B cell (primary cell): ENCODE measurements at regions not wholly inside any gene's neighbourhood (a gene's known extent, or its start where the extent isn't known, plus 50 kb on each side); places are given as distances from the start of the nearest gene placed in this dataset.

Source experiments
- ATAC-seq: fragments of 200-7000 bp; cut with Tn5 transposase; one replicate; pipeline ENCODE4 v1.10.0; 2021; ENCODE audit warnings: low read depth, mild to moderate bottlenecking, moderate number of reproducible peaks, moderate library complexity
- CTCF ChIA-PET: fragments of 350-600 bp; sonication (Branson Sonifier 250); formaldehyde crosslinking; loops from one replicate; lab custom pipeline; 2021; ENCODE audit warnings: antibody characterized with exemption, inconsistent platforms; lab: Charles Lee
- POLR2A ChIA-PET: fragments of 350-600 bp; sonication (Branson Sonifier 250); formaldehyde crosslinking; loops from one replicate; lab custom pipeline; 2021; ENCODE audit warnings: antibody characterized with exemption; lab: Charles Lee
- DNase-seq: peaks from one replicate; pipeline ENCODE4 v3.0.0; 2013
- H2AFZ ChIP-seq: 2 replicates; pipeline ENCODE4 v1.6.1; 2012; ENCODE audit warnings: mild to moderate bottlenecking, low read depth, low read length; ENCODE audit not compliant: insufficient read depth, poor library complexity, severe bottlenecking
- H3K27ac ChIP-seq, 2 donors: 1 replicate in 1 of 2; 2 replicates in 1 of 2; pipeline ENCODE4 v1.5.1; 2012 to 2013; ENCODE audit warnings: low read length in 2 of 2, mild to moderate bottlenecking in 2 of 2, moderate library complexity in 1 of 2
- H3K27me3 ChIP-seq, 4 experiments: fragments of 200-600 bp in 1 of 4; sonication (generic) in 1 of 4; replicated peaks in 1 of 4; 1 replicate in 2 of 4; 2 replicates in 2 of 4; pipeline versions ENCODE4 v1.6.1 to v1.7.0; 2013 to 2016; ENCODE audit warnings: low read length in 3 of 4, mild to moderate bottlenecking in 2 of 4, mixed read lengths in 1 of 4, moderate library complexity in 1 of 4; ENCODE audit not compliant: insufficient read depth in 4 of 4, control insufficient read depth in 3 of 4; ENCODE audit errors: control extremely low read depth in 1 of 4
- H3K36me3 ChIP-seq, 2 experiments: replicated peaks in 1 of 2; 1 replicate in 1 of 2; 2 replicates in 1 of 2; pipeline versions ENCODE4 v1.6.1 to v1.7.1; 2013; ENCODE audit warnings: low read length in 1 of 2; ENCODE audit not compliant: insufficient read depth in 2 of 2, control insufficient read depth in 1 of 2; ENCODE audit errors: control extremely low read depth in 1 of 2, extremely low read depth in 1 of 2
- H3K4me1 ChIP-seq, 2 donors: fragments of 200-600 bp in 1 of 2; sonication (generic) in 1 of 2; 1 replicate in 1 of 2; 2 replicates in 1 of 2; pipeline versions ENCODE4 v1.5.1 to v1.6.1; 2013 to 2017; ENCODE audit warnings: low read length in 2 of 2; ENCODE audit not compliant: control insufficient read depth in 2 of 2, insufficient read depth in 2 of 2
- H3K4me2 ChIP-seq: replicated peaks from 2 replicates; pipeline ENCODE3; 2012; ENCODE audit warnings: mild to moderate bottlenecking, low read depth, low read length; ENCODE audit not compliant: poor library complexity, severe bottlenecking
- H3K4me3 ChIP-seq, 5 experiments: fragments of 200-600 bp in 1 of 5; sonication (generic) in 1 of 5; 1 replicate in 3 of 5; 2 replicates in 2 of 5; pipeline versions ENCODE4 v1.5.1 to v1.7.0; 2011 to 2016; ENCODE audit warnings: low read length in 4 of 5, mild to moderate bottlenecking in 4 of 5, low read depth in 2 of 5, control low read depth in 1 of 5, moderate library complexity in 1 of 5; ENCODE audit not compliant: insufficient read depth in 1 of 5; ENCODE audit errors: control extremely low read depth in 1 of 5, extremely low read depth in 1 of 5
- H3K79me2 ChIP-seq: fragments of 200-600 bp; sonication (generic); one replicate; pipeline ENCODE4 v1.6.0; 2016; ENCODE audit warnings: low read length; ENCODE audit not compliant: control insufficient read depth, insufficient read depth
- H3K9ac ChIP-seq: fragments of 200-600 bp; sonication (generic); 2 replicates; pipeline ENCODE4 v1.6.1; 2017; ENCODE audit warnings: mild to moderate bottlenecking, low read length, moderate library complexity
- H3K9me3 ChIP-seq, 3 donors: one replicate each; pipeline versions ENCODE4 v1.6.1 to v1.7.1; 2013; ENCODE audit warnings: low read length in 2 of 3; ENCODE audit not compliant: control insufficient read depth in 2 of 3, insufficient read depth in 1 of 3; ENCODE audit errors: control extremely low read depth in 1 of 3
- H4K20me1 ChIP-seq: 2 replicates; pipeline ENCODE4 v1.6.0; 2012; ENCODE audit warnings: mild to moderate bottlenecking, low read length; ENCODE audit not compliant: insufficient read depth, control insufficient read depth, poor library complexity, severe bottlenecking
- H3K27ac Mint-ChIP-seq: one replicate; pipeline ENCODE4 v1.8.0; 2021; ENCODE audit warnings: mixed read lengths
- H3K27me3 Mint-ChIP-seq: one replicate; pipeline ENCODE4 v1.8.0; 2021; ENCODE audit warnings: mixed read lengths
- H3K4me1 Mint-ChIP-seq: one replicate; pipeline ENCODE4 v1.8.0; 2021; ENCODE audit warnings: mixed read lengths
- H3K4me3 Mint-ChIP-seq: one replicate; pipeline ENCODE4 v1.8.0; 2021; ENCODE audit warnings: mixed read lengths
- H3K9me3 Mint-ChIP-seq: one replicate; pipeline ENCODE4 v1.8.0; 2022; ENCODE audit warnings: mixed read lengths; ENCODE audit not compliant: insufficient read depth
- CTCF ChIP-seq: fragments of 200-600 bp; IDR thresholded peaks from one replicate; pipeline ENCODE4 v1.8.0; 2022; ENCODE audit warnings: antibody characterized with exemption, mild to moderate bottlenecking
- EZH2 ChIP-seq: IDR thresholded peaks from 2 replicates; pipeline ENCODE4 v1.6.1; 2012; ENCODE audit warnings: borderline replicate concordance, low read depth, mild to moderate bottlenecking, moderate library complexity, low read length; ENCODE audit not compliant: insufficient read depth, poor library complexity, severe bottlenecking
- intact Hi-C: fragments of 100-400 bp; cut with micrococcal nuclease; formaldehyde crosslinking; loops from one replicate; pipeline ENCODE4 v1.10.0; 2022

DNA sequence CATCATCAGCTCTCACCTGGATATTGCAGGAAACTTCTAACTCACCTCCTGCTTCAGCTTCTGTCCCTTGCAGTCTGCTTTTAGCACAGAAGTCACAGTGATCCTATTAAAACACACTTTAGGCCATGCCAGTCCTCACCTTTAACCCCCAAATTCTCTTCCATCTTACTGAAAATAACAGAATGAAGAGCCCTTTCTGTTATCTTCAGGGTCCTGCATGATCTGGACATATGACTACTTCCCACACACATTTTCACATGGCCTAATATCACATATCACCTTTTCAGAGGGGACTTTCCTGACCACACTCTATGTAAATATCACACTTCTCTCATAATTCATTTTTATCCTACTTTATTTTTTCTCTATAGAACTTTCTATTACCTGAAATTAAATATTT is 550.6 kb upstream of the CLINT1 start:
- TF ChIP-seq CTCF = no peak
- TF ChIP-seq EZH2 = no peak
- DNase-seq (peak; percentile 44), ATAC-seq (no peak)
- Histone ChIP-seq H3K4me2 (peak overlapping the region; percentile 42), H3K27ac (peak overlapping the region in 1 of 2 donors; percentile 45), H3K4me1 (peaks cover 22 to 26% of the 10 kb centered on the region in 2 donors), H3K36me3 (no peaks in the 10 kb centered on the region), H2AFZ (no peak overlapping the region), H3K27me3 (no peaks in the 10 kb centered on the region), H3K4me3 (peak overlapping the region in 1 of 5 experiments; percentile 2), H3K9ac (peak overlapping the region; percentile 7), H4K20me1 (no peaks in the 10 kb centered on the region), H3K9me3 (peaks cover 0 to 3% (median 0%) of the 10 kb centered on the region in 3 donors), H3K79me2 (no peaks in the 10 kb centered on the region)
- POLR2A ChIA-PET = no interaction called here
- H3K4me3 Mint-ChIP-seq = no peak overlapping the region
- CTCF ChIA-PET = no interaction called here
- H3K27me3 Mint-ChIP-seq = no peaks in the 10 kb centered on the region
- intact Hi-C loops = no loop called here
- peaks cover 25% of the 10 kb centered on the region for H3K4me1 Mint-ChIP-seq
- peaks cover 3% of the 10 kb centered on the region for H3K9me3 Mint-ChIP-seq
- H3K27ac Mint-ChIP-seq = no peak overlapping the region

GRCh38 chr5:158407824-158408195 is 548.9 kb upstream of the CLINT1 start:
- Mint-ChIP-seq H3K27me3 (no peaks in the 10 kb centered on the region), H3K4me1 (peaks cover 19% of the 10 kb centered on the region), H3K4me3 (no peak overlapping the region), H3K9me3 (peaks cover 8% of the 10 kb centered on the region), H3K27ac (no peak overlapping the region)
- H4K20me1 ChIP-seq = no peaks in the 10 kb centered on the region
- no peak overlapping the region for H3K4me2 ChIP-seq
- no peak for ATAC-seq
- DNase-seq = no peak
- intact Hi-C loops = no loop called here
- POLR2A ChIA-PET = no interaction called here
- H2AFZ ChIP-seq = no peak overlapping the region
- peaks cover 14 to 17% of the 10 kb centered on the region in 2 donors for H3K4me1 ChIP-seq
- no peaks in the 10 kb centered on the region for H3K79me2 ChIP-seq
- no peak overlapping the region for H3K4me3 ChIP-seq
- H3K9ac ChIP-seq = no peak overlapping the region
- CTCF ChIA-PET = interaction anchor here (0.6 kb wide), 1 partner anchor 780 kb away, joined by 3 read pairs; no protein-coding TSS in a partner anchor
- TF ChIP-seq CTCF = no peak
- no peak for TF ChIP-seq EZH2
- H3K36me3 ChIP-seq = no peaks in the 10 kb centered on the region
- H3K27me3 ChIP-seq = no peaks in the 10 kb centered on the region
- peaks cover 0 to 13% (median 11%) of the 10 kb centered on the region in 3 donors for H3K9me3 ChIP-seq
- H3K27ac ChIP-seq = no peak overlapping the region
